H1 (cell line): ENCODE measurements at regions not wholly inside any gene's neighbourhood (a gene's known extent, or its start where the extent isn't known, plus 50 kb on each side); places are given as distances from the start of the nearest gene placed in this dataset.

Experiments
- CBX5 ChIP-seq: fragments of 300-800, 300-1000 bp; sonication (generic); IDR thresholded peaks from 2 replicates; pipeline ENCODE4 v1.7.1; 2016; ENCODE audit warnings: antibody characterized with exemption, low read length, low read depth
- CHD2 ChIP-seq: IDR thresholded peaks from 2 replicates; pipeline ENCODE4 v1.6.1; 2012; ENCODE audit warnings: low read length, improper control_type of control experiment
- EZH2 ChIP-seq: fragments of 200-600 bp; sonication (generic); IDR thresholded peaks from 2 replicates; pipeline ENCODE4 v1.7.1; 2012; ENCODE audit warnings: low read depth, mild to moderate bottlenecking, moderate library complexity, low read length, inconsistent platforms; ENCODE audit not compliant: severe bottlenecking
- NRF1 ChIP-seq: IDR thresholded peaks from 2 replicates; pipeline ENCODE4 v1.6.1; 2011; ENCODE audit warnings: mild to moderate bottlenecking, low read depth, low read length, improper control_type of control experiment
- POLR2A ChIP-seq, 2 experiments: IDR thresholded peaks; 1 replicate in 1 of 2; 2 replicates in 1 of 2; pipeline ENCODE4 v1.6.1; 2011; ENCODE audit warnings: low read depth in 2 of 2, low read length in 2 of 2, mild to moderate bottlenecking in 2 of 2; ENCODE audit errors: control extremely low read depth in 1 of 2
- SP1 ChIP-seq: IDR thresholded peaks from 2 replicates; pipeline ENCODE4 v1.6.1; 2011; ENCODE audit warnings: low read depth, low read length
- SP4 ChIP-seq: IDR thresholded peaks from 2 replicates; pipeline ENCODE4 v1.6.1; 2012; ENCODE audit warnings: low read length, inconsistent platforms
- TAF1 ChIP-seq: IDR thresholded peaks from 2 replicates; pipeline ENCODE4 v1.6.1; 2011; ENCODE audit warnings: mild to moderate bottlenecking, low read depth, low read length
- TF ChIP-seq, protein P1 (sequence below), 3 experiments: IDR thresholded peaks; 1 replicate in 2 of 3; 2 replicates in 1 of 3; pipeline versions ENCODE4 v1.5.1 to v1.6.1; 2011; ENCODE audit warnings: low read length in 3 of 3, mild to moderate bottlenecking in 3 of 3, inconsistent platforms in 2 of 3, low read depth in 1 of 3, moderate library complexity in 1 of 3; ENCODE audit not compliant: insufficient read depth in 1 of 3; ENCODE audit errors: control extremely low read depth in 1 of 3
- TF ChIP-seq, protein P2 (sequence below): IDR thresholded peaks from 2 replicates; pipeline ENCODE4 v1.6.1; 2012; ENCODE audit warnings: inconsistent platforms

DNA sequence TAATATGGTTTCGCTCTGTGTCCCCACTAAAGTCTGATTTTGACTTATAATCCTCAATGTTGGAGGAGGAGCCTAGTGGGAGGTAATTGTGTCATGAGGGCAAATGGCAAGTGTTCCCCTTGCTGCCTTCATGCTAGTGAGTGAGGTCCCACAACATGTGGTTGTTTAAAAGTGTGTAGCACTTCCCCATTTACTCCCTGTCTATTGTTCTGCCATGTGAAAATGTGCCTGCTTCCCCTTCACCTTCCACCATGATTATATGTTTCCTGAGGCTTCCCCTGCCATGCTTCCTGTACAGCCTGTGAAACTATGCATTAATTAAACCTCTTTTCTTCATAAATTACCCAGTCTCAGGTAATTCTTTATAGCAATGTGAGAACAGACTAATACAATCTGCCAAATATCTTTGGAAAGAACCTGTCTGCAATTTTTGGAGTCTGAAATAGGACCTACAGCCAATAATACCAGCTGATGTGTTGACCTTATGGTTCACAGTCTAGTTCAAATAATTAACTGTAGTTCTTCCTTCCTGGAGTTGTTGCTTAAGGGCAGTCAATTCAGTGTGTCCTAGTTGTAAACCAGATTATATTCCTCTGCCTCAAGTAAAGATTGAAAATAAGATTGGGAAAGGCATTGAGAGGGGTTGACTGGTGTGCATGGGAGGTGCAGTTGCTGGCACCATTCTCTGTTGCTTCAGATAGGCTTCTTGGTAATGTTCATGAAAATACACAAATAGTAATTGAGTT is 1442.9 kb downstream of the SLITRK1 start:
- TF ChIP-seq CHD2 (no peak), SP1 (no peak), CBX5 (no peak), POLR2A (IDR thresholded peaks at IDR 0.05; ENCODE audit: control extremely low read depth in 1 of 2, low read depth in 2 of 2, low read length in 2 of 2) (no peak), NRF1 (no peak), EZH2 (no peak), SP4 (no peak), TAF1 (no peak)
- TF ChIP-seq, protein P1, sequence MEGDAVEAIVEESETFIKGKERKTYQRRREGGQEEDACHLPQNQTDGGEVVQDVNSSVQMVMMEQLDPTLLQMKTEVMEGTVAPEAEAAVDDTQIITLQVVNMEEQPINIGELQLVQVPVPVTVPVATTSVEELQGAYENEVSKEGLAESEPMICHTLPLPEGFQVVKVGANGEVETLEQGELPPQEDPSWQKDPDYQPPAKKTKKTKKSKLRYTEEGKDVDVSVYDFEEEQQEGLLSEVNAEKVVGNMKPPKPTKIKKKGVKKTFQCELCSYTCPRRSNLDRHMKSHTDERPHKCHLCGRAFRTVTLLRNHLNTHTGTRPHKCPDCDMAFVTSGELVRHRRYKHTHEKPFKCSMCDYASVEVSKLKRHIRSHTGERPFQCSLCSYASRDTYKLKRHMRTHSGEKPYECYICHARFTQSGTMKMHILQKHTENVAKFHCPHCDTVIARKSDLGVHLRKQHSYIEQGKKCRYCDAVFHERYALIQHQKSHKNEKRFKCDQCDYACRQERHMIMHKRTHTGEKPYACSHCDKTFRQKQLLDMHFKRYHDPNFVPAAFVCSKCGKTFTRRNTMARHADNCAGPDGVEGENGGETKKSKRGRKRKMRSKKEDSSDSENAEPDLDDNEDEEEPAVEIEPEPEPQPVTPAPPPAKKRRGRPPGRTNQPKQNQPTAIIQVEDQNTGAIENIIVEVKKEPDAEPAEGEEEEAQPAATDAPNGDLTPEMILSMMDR (IDR thresholded peaks at IDR 0.05; ENCODE audit: control extremely low read depth in 1 of 3, insufficient read depth in 1 of 3, low read depth in 1 of 3, low read length in 3 of 3), result no peak
- TF ChIP-seq, protein P2, sequence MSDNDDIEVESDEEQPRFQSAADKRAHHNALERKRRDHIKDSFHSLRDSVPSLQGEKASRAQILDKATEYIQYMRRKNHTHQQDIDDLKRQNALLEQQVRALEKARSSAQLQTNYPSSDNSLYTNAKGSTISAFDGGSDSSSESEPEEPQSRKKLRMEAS, result no peak
